MM.1S (cell line): ENCODE measurements at regions not wholly inside any gene's neighbourhood (a gene's known extent, or its start where the extent isn't known, plus 50 kb on each side); places are given as distances from the start of the nearest gene placed in this dataset.

Experiments used
- DNase-seq: peaks from one replicate; pipeline ENCODE4 v3.0.0-alpha.2; 2015
- H2AFZ ChIP-seq: fragments of 300-600 bp; sonication (generic); 2 replicates; pipeline ENCODE4 v1.6.0; 2016; ENCODE audit warnings: antibody characterized with exemption, low read length
- H3F3A ChIP-seq: fragments of 300-600 bp; sonication (generic); 2 replicates; pipeline ENCODE4 v1.6.1; 2016; ENCODE audit warnings: mild to moderate bottlenecking, antibody characterized with exemption, low read length, moderate library complexity, mixed read lengths; ENCODE audit not compliant: insufficient read depth
- H3K27ac ChIP-seq: fragments of 300-600 bp; sonication (generic); 2 replicates; pipeline ENCODE4 v1.5.1; 2016; ENCODE audit warnings: mild to moderate bottlenecking, low read length
- H3K27me3 ChIP-seq: fragments of 300-600 bp; sonication (generic); replicated peaks from 2 replicates; pipeline ENCODE4 v1.6.0; 2016; ENCODE audit warnings: low read length; ENCODE audit not compliant: insufficient read depth
- H3K36me3 ChIP-seq: fragments of 300-600 bp; sonication (generic); replicated peaks from 2 replicates; pipeline ENCODE4 v1.6.1; 2016; ENCODE audit warnings: mild to moderate bottlenecking, low read length, mixed read lengths; ENCODE audit not compliant: insufficient read depth
- H3K4me1 ChIP-seq: fragments of 300-600 bp; sonication (generic); 2 replicates; pipeline ENCODE4 v1.6.1; 2016; ENCODE audit warnings: low read length, mixed read lengths
- H3K4me2 ChIP-seq: fragments of 300-600 bp; sonication (generic); 2 replicates; pipeline ENCODE4 v1.6.0; 2016; ENCODE audit warnings: low read depth, low read length
- H3K4me3 ChIP-seq: fragments of 300-600 bp; sonication (generic); 2 replicates; pipeline ENCODE4 v1.5.1; 2016; ENCODE audit warnings: low read length, mixed read lengths
- H3K79me2 ChIP-seq: fragments of 300-600 bp; sonication (generic); 2 replicates; pipeline ENCODE4 v1.6.1; 2016; ENCODE audit warnings: mixed run types, low read length, mixed read lengths
- H3K9ac ChIP-seq: fragments of 300-600 bp; sonication (generic); 2 replicates; pipeline ENCODE4 v1.6.1; 2016; ENCODE audit warnings: low read length, mixed read lengths
- H3K9me2 ChIP-seq: fragments of 300-600 bp; sonication (generic); replicated peaks from 2 replicates; pipeline ENCODE4 v1.6.1; 2016; ENCODE audit warnings: mild to moderate bottlenecking, low read length, mixed read lengths; ENCODE audit not compliant: insufficient read depth
- H3K9me3 ChIP-seq: fragments of 300-600 bp; sonication (generic); replicated peaks from 2 replicates; pipeline ENCODE4 v1.6.1; 2016; ENCODE audit warnings: mild to moderate bottlenecking, low read length, mixed read lengths; ENCODE audit not compliant: insufficient read depth
- H4K20me1 ChIP-seq: fragments of 300-600 bp; sonication (generic); 2 replicates; pipeline ENCODE4 v1.6.1; 2016; ENCODE audit warnings: mild to moderate bottlenecking, low read length, moderate library complexity, mixed read lengths; ENCODE audit not compliant: insufficient read depth
- EZH2 ChIP-seq: fragments of 300-600 bp; sonication (generic); optimal IDR thresholded peaks from 2 replicates; pipeline ENCODE3; 2017; ENCODE audit warnings: low read depth, mild to moderate bottlenecking, antibody characterized with exemption, low read length, mixed read lengths
- EZH2phosphoT487 ChIP-seq: fragments of 300-600 bp; sonication (generic); IDR thresholded peaks from 2 replicates; pipeline ENCODE4 v1.6.1; 2018; ENCODE audit warnings: antibody characterized with exemption, low read length
- TF ChIP-seq, protein P1 (sequence below): fragments of 300-600 bp; sonication (generic); IDR thresholded peaks from 2 replicates; pipeline ENCODE4 v1.5.1; 2016; ENCODE audit warnings: antibody characterized with exemption, low read length, mixed read lengths

- no peaks in the 10 kb centered on the region for H3K79me2 ChIP-seq
- TF ChIP-seq EZH2phosphoT487 (no peak), EZH2 (no peak)
- TF ChIP-seq, protein P1, sequence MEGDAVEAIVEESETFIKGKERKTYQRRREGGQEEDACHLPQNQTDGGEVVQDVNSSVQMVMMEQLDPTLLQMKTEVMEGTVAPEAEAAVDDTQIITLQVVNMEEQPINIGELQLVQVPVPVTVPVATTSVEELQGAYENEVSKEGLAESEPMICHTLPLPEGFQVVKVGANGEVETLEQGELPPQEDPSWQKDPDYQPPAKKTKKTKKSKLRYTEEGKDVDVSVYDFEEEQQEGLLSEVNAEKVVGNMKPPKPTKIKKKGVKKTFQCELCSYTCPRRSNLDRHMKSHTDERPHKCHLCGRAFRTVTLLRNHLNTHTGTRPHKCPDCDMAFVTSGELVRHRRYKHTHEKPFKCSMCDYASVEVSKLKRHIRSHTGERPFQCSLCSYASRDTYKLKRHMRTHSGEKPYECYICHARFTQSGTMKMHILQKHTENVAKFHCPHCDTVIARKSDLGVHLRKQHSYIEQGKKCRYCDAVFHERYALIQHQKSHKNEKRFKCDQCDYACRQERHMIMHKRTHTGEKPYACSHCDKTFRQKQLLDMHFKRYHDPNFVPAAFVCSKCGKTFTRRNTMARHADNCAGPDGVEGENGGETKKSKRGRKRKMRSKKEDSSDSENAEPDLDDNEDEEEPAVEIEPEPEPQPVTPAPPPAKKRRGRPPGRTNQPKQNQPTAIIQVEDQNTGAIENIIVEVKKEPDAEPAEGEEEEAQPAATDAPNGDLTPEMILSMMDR: no peak
- H3K4me2 ChIP-seq: no peak overlapping the region
- no peaks in the 10 kb centered on the region for H3K9me2 ChIP-seq
- H4K20me1 ChIP-seq: no peaks in the 10 kb centered on the region
- no peaks in the 10 kb centered on the region for H3K36me3 ChIP-seq
- H2AFZ ChIP-seq: no peak overlapping the region
- no peak for DNase-seq
- no peak overlapping the region for H3K27ac ChIP-seq
- no peak overlapping the region for H3K9ac ChIP-seq
- H3K4me3 ChIP-seq: no peak overlapping the region
- no peaks in the 10 kb centered on the region for H3F3A ChIP-seq
- H3K9me3 ChIP-seq: no peaks in the 10 kb centered on the region
- no peaks in the 10 kb centered on the region for H3K4me1 ChIP-seq
- H3K27me3 ChIP-seq: no peaks in the 10 kb centered on the region
These were observed 1565.1 kb downstream of the ARAP2 start for GRCh38 chr4:34679228-34679627.

- Histone ChIP-seq H3F3A (no peaks in the 10 kb centered on the region), H3K36me3 (no peaks in the 10 kb centered on the region), H3K4me1 (no peaks in the 10 kb centered on the region), H3K9me3 (no peaks in the 10 kb centered on the region), H3K9me2 (no peaks in the 10 kb centered on the region), H2AFZ (no peak overlapping the region), H3K4me2 (no peak overlapping the region), H3K79me2 (no peaks in the 10 kb centered on the region), H4K20me1 (no peaks in the 10 kb centered on the region), H3K4me3 (no peak overlapping the region), H3K27me3 (no peaks in the 10 kb centered on the region), H3K9ac (no peak overlapping the region), H3K27ac (no peak overlapping the region)
- no peak for DNase-seq
- TF ChIP-seq, protein P1: no peak
- TF ChIP-seq EZH2phosphoT487 (no peak), EZH2 (no peak)
These were observed 1534.8 kb downstream of the ARAP2 start for GRCh38 chr4:34709564-34709963.

GRCh38 chr4:34718576-34719245 is 1525.6 kb downstream of the ARAP2 start:
- no peak overlapping the region for H3K4me2 ChIP-seq
- no peak for TF ChIP-seq EZH2phosphoT487
- H3K27me3 ChIP-seq: no peaks in the 10 kb centered on the region
- no peaks in the 10 kb centered on the region for H3K36me3 ChIP-seq
- no peak overlapping the region for H3K4me3 ChIP-seq
- no peaks in the 10 kb centered on the region for H4K20me1 ChIP-seq
- H3K9me3 ChIP-seq: no peaks in the 10 kb centered on the region
- no peak overlapping the region for H2AFZ ChIP-seq
- no peak overlapping the region for H3K27ac ChIP-seq
- H3F3A ChIP-seq: no peaks in the 10 kb centered on the region
- DNase-seq: no peak
- no peaks in the 10 kb centered on the region for H3K4me1 ChIP-seq
- H3K79me2 ChIP-seq: no peaks in the 10 kb centered on the region
- H3K9me2 ChIP-seq: no peaks in the 10 kb centered on the region
- no peak overlapping the region for H3K9ac ChIP-seq

DNA sequence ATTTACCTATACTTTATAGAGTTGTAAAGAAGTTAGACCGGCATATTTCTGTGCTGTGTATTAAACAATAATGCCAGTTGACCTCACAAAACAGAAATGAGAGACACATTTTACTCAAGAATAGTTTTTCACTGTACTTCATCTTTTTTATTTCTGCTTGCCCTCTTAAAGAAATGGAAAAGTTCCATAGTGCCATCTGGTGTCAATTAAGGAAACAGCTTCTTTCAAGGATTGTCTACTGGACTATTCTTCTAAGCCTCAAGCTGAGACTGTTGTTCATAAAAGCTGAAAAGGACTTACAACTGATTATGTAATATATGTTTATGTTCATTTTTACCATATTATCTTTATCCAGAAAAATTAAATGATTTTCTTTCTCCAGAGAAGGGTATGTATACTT is 1523.7 kb downstream of the ARAP2 start:
- H3K4me3 ChIP-seq: no peak overlapping the region
- no peaks in the 10 kb centered on the region for H3K4me1 ChIP-seq
- no peaks in the 10 kb centered on the region for H3K27me3 ChIP-seq
- DNase-seq: peak; percentile 47
- no peaks in the 10 kb centered on the region for H3F3A ChIP-seq
- no peak overlapping the region for H2AFZ ChIP-seq
- H3K4me2 ChIP-seq: no peak overlapping the region
- H4K20me1 ChIP-seq: no peaks in the 10 kb centered on the region
- no peaks in the 10 kb centered on the region for H3K9me2 ChIP-seq
- H3K9me3 ChIP-seq: no peaks in the 10 kb centered on the region
- no peaks in the 10 kb centered on the region for H3K36me3 ChIP-seq
- H3K79me2 ChIP-seq: no peaks in the 10 kb centered on the region
- TF ChIP-seq EZH2: no peak
- TF ChIP-seq, protein P1: peak; percentile 55
- TF ChIP-seq EZH2phosphoT487: no peak
- no peak overlapping the region for H3K27ac ChIP-seq
- H3K9ac ChIP-seq: no peak overlapping the region
